ENCODE measurements at regions not wholly inside any gene's neighbourhood (a gene's known extent, or its start where the extent isn't known, plus 50 kb on each side); places are given as distances from the start of the nearest gene placed in this dataset.

GRCh38 chr7:46368871-46369270 lies 447.8 kb upstream of the IGFBP3 start:
- Mint-ChIP-seq H3K4me3 (no peak overlapping the region), H3K27me3 (no peaks in the 10 kb centered on the region), H3K9me3 (peaks cover 0 to 4% (median 0%) of the 10 kb centered on the region in 3 donors), H3K36me3 (no peaks in the 10 kb centered on the region), H3K27ac (no peak overlapping the region), H3K4me1 (no peaks in the 10 kb centered on the region)
- H3K27me3 ChIP-seq (replicated peaks in 1 of 2; ENCODE audit: control insufficient read depth in 2 of 2, extremely low read depth in 1 of 2, insufficient read depth in 2 of 2, low read length in 1 of 2): no peaks in the 10 kb centered on the region
- CTCF ChIA-PET: interaction anchor here in 1 of 2 donors (0.6 kb wide), 1 partner anchor 446 kb away, joined by 3 read pairs; no protein-coding TSS in a partner anchor
- POLR2A ChIA-PET: no interaction called here
- WGBS (ENCODE audit: insufficient coverage): no CpG with 5 or more reads among the region's 1 CpG
- no peak overlapping the region for H3K27ac ChIP-seq (ENCODE audit: low read length)
- ATAC-seq (replicated peaks in 1 of 4): no peak
- no peaks in the 10 kb centered on the region for H3K36me3 ChIP-seq (ENCODE audit: control insufficient read depth in 2 of 2, extremely low read depth in 1 of 2, insufficient read depth in 1 of 2, low read length in 1 of 2)
- no peak for DNase-seq
- H3K4me3 ChIP-seq (ENCODE audit: control insufficient read depth in 1 of 2, extremely low read depth in 1 of 2, low read length in 1 of 2): no peak overlapping the region
- no peaks in the 10 kb centered on the region for H3K4me1 ChIP-seq (ENCODE audit: control insufficient read depth in 1 of 2, extremely low read depth in 1 of 2, insufficient read depth in 2 of 2, low read length in 2 of 2)
- H3K9me3 ChIP-seq: no peaks in the 10 kb centered on the region

- Histone ChIP-seq H3K36me3 (ENCODE audit: control insufficient read depth in 2 of 2, extremely low read depth in 1 of 2, insufficient read depth in 1 of 2, low read length in 1 of 2) (no peaks in the 10 kb centered on the region), H3K9me3 (no peaks in the 10 kb centered on the region), H3K27me3 (replicated peaks in 1 of 2; ENCODE audit: control insufficient read depth in 2 of 2, extremely low read depth in 1 of 2, insufficient read depth in 2 of 2, low read length in 1 of 2) (no peaks in the 10 kb centered on the region), H3K27ac (ENCODE audit: low read length) (no peak overlapping the region), H3K4me3 (ENCODE audit: control insufficient read depth in 1 of 2, extremely low read depth in 1 of 2, low read length in 1 of 2) (no peak overlapping the region), H3K4me1 (ENCODE audit: control insufficient read depth in 1 of 2, extremely low read depth in 1 of 2, insufficient read depth in 2 of 2, low read length in 2 of 2) (no peaks in the 10 kb centered on the region)
- Mint-ChIP-seq H3K4me1 (no peaks in the 10 kb centered on the region), H3K9me3 (peaks cover 0 to 4% (median 4%) of the 10 kb centered on the region in 3 donors), H3K4me3 (no peak overlapping the region), H3K27ac (no peak overlapping the region), H3K27me3 (no peaks in the 10 kb centered on the region), H3K36me3 (no peaks in the 10 kb centered on the region)
- CTCF ChIA-PET: no interaction called here
- POLR2A ChIA-PET: no interaction called here
- no peak for DNase-seq
- no peak for ATAC-seq (replicated peaks in 1 of 4)
- WGBS (ENCODE audit: insufficient coverage): no CpG with 5 or more reads among the region's 1 CpG
Measured at GRCh38 chr7:46366526-46366925, 445.5 kb upstream of the IGFBP3 start.

GRCh38 chr7:46363688-46364087 lies 442.6 kb upstream of the IGFBP3 start:
- Histone ChIP-seq H3K4me3 (ENCODE audit: control insufficient read depth in 1 of 2, extremely low read depth in 1 of 2, low read length in 1 of 2) (no peak overlapping the region), H3K36me3 (ENCODE audit: control insufficient read depth in 2 of 2, extremely low read depth in 1 of 2, insufficient read depth in 1 of 2, low read length in 1 of 2) (no peaks in the 10 kb centered on the region), H3K4me1 (ENCODE audit: control insufficient read depth in 1 of 2, extremely low read depth in 1 of 2, insufficient read depth in 2 of 2, low read length in 2 of 2) (no peaks in the 10 kb centered on the region), H3K27ac (ENCODE audit: low read length) (no peak overlapping the region), H3K9me3 (no peaks in the 10 kb centered on the region), H3K27me3 (replicated peaks in 1 of 2; ENCODE audit: control insufficient read depth in 2 of 2, extremely low read depth in 1 of 2, insufficient read depth in 2 of 2, low read length in 1 of 2) (no peaks in the 10 kb centered on the region)
- Mint-ChIP-seq H3K27me3 (no peaks in the 10 kb centered on the region), H3K27ac (no peak overlapping the region), H3K36me3 (no peaks in the 10 kb centered on the region), H3K4me3 (no peak overlapping the region), H3K9me3 (peaks cover 0 to 6% (median 4%) of the 10 kb centered on the region in 3 donors), H3K4me1 (no peaks in the 10 kb centered on the region)
- DNase-seq (no peak), ATAC-seq (replicated peaks in 1 of 4) (no peak)
- WGBS (ENCODE audit: insufficient coverage): 100% methylated on average over 1 of the region's 1 CpG
- ChIA-PET POLR2A (no interaction called here), CTCF (no interaction called here)

GRCh38 chr7:46360811-46361210 lies 439.7 kb upstream of the IGFBP3 start:
- no peak overlapping the region for H3K4me3 Mint-ChIP-seq
- WGBS (ENCODE audit: insufficient coverage): 38% methylated on average over 1 of the region's 2 CpGs
- peaks cover 0 to 6% (median 4%) of the 10 kb centered on the region in 3 donors for H3K9me3 Mint-ChIP-seq
- H3K27ac Mint-ChIP-seq: no peak overlapping the region
- no peaks in the 10 kb centered on the region for H3K27me3 Mint-ChIP-seq
- ChIA-PET POLR2A (no interaction called here), CTCF (no interaction called here)
- no peaks in the 10 kb centered on the region for H3K27me3 ChIP-seq (replicated peaks in 1 of 2; ENCODE audit: control insufficient read depth in 2 of 2, extremely low read depth in 1 of 2, insufficient read depth in 2 of 2, low read length in 1 of 2)
- ATAC-seq (replicated peaks in 1 of 4) (no peak), DNase-seq (no peak)
- H3K27ac ChIP-seq (ENCODE audit: low read length): no peak overlapping the region
- H3K4me3 ChIP-seq (ENCODE audit: control insufficient read depth in 1 of 2, extremely low read depth in 1 of 2, low read length in 1 of 2): no peak overlapping the region
- no peaks in the 10 kb centered on the region for H3K4me1 ChIP-seq (ENCODE audit: control insufficient read depth in 1 of 2, extremely low read depth in 1 of 2, insufficient read depth in 2 of 2, low read length in 2 of 2)
- H3K9me3 ChIP-seq: no peaks in the 10 kb centered on the region
- H3K36me3 Mint-ChIP-seq: no peaks in the 10 kb centered on the region
- no peaks in the 10 kb centered on the region for H3K4me1 Mint-ChIP-seq
- H3K36me3 ChIP-seq (ENCODE audit: control insufficient read depth in 2 of 2, extremely low read depth in 1 of 2, insufficient read depth in 1 of 2, low read length in 1 of 2): no peaks in the 10 kb centered on the region

- 69% methylated on average over 3 of the region's 3 CpGs for WGBS (ENCODE audit: insufficient coverage)
Measured at GRCh38 chr7:46360296-46360695, 439.2 kb upstream of the IGFBP3 start.

GRCh38 chr7:46357851-46358250 lies 436.8 kb upstream of the IGFBP3 start:
- H3K9me3 Mint-ChIP-seq: peaks cover 0 to 6% (median 0%) of the 10 kb centered on the region in 3 donors
- H3K4me3 Mint-ChIP-seq: no peak overlapping the region
- H3K27me3 Mint-ChIP-seq: peaks cover 0 to 3% of the 10 kb centered on the region in 2 donors
- no peaks in the 10 kb centered on the region for H3K36me3 Mint-ChIP-seq
- H3K4me3 ChIP-seq (ENCODE audit: control insufficient read depth in 1 of 2, extremely low read depth in 1 of 2, low read length in 1 of 2): no peak overlapping the region
- H3K27ac Mint-ChIP-seq: no peak overlapping the region
- H3K27ac ChIP-seq (ENCODE audit: low read length): no peak overlapping the region
- H3K4me1 ChIP-seq (ENCODE audit: control insufficient read depth in 1 of 2, extremely low read depth in 1 of 2, insufficient read depth in 2 of 2, low read length in 2 of 2): no peaks in the 10 kb centered on the region
- ATAC-seq (replicated peaks in 1 of 4) (no peak), DNase-seq (no peak)
- no peaks in the 10 kb centered on the region for H3K4me1 Mint-ChIP-seq
- no peaks in the 10 kb centered on the region for H3K9me3 ChIP-seq
- whole genome bisulfite sequencing (ENCODE audit: insufficient coverage): 85% methylated on average over 1 of the region's 5 CpGs
- H3K36me3 ChIP-seq (ENCODE audit: control insufficient read depth in 2 of 2, extremely low read depth in 1 of 2, insufficient read depth in 1 of 2, low read length in 1 of 2): no peaks in the 10 kb centered on the region
- peaks cover 0 to 4% of the 10 kb centered on the region in 2 experiments for H3K27me3 ChIP-seq (replicated peaks in 1 of 2; ENCODE audit: control insufficient read depth in 2 of 2, extremely low read depth in 1 of 2, insufficient read depth in 2 of 2, low read length in 1 of 2)
- CTCF ChIA-PET: no interaction called here
- POLR2A ChIA-PET: no interaction called here

More at GRCh38 chr7:46360296-46360695, 439.2 kb upstream of the IGFBP3 start:
- no peak for ATAC-seq (replicated peaks in 1 of 4)
- Histone ChIP-seq H3K4me3 (ENCODE audit: control insufficient read depth in 1 of 2, extremely low read depth in 1 of 2, low read length in 1 of 2) (no peak overlapping the region), H3K4me1 (ENCODE audit: control insufficient read depth in 1 of 2, extremely low read depth in 1 of 2, insufficient read depth in 2 of 2, low read length in 2 of 2) (no peaks in the 10 kb centered on the region), H3K9me3 (no peaks in the 10 kb centered on the region), H3K36me3 (ENCODE audit: control insufficient read depth in 2 of 2, extremely low read depth in 1 of 2, insufficient read depth in 1 of 2, low read length in 1 of 2) (no peaks in the 10 kb centered on the region), H3K27ac (ENCODE audit: low read length) (no peak overlapping the region), H3K27me3 (replicated peaks in 1 of 2; ENCODE audit: control insufficient read depth in 2 of 2, extremely low read depth in 1 of 2, insufficient read depth in 2 of 2, low read length in 1 of 2) (no peaks in the 10 kb centered on the region)
- Mint-ChIP-seq H3K27me3 (no peaks in the 10 kb centered on the region), H3K27ac (no peak overlapping the region), H3K36me3 (no peaks in the 10 kb centered on the region), H3K9me3 (peaks cover 0 to 6% (median 4%) of the 10 kb centered on the region in 3 donors), H3K4me1 (no peaks in the 10 kb centered on the region), H3K4me3 (no peak overlapping the region)
- ChIA-PET CTCF (no interaction called here), POLR2A (no interaction called here)
- no peak for DNase-seq

GRCh38 chr7:46357290-46357689 lies 436.2 kb upstream of the IGFBP3 start:
- Histone ChIP-seq H3K4me1 (ENCODE audit: control insufficient read depth in 1 of 2, extremely low read depth in 1 of 2, insufficient read depth in 2 of 2, low read length in 2 of 2) (no peaks in the 10 kb centered on the region), H3K27me3 (replicated peaks in 1 of 2; ENCODE audit: control insufficient read depth in 2 of 2, extremely low read depth in 1 of 2, insufficient read depth in 2 of 2, low read length in 1 of 2) (peaks cover 0 to 4% of the 10 kb centered on the region in 2 experiments), H3K27ac (ENCODE audit: low read length) (no peak overlapping the region), H3K36me3 (ENCODE audit: control insufficient read depth in 2 of 2, extremely low read depth in 1 of 2, insufficient read depth in 1 of 2, low read length in 1 of 2) (no peaks in the 10 kb centered on the region), H3K4me3 (ENCODE audit: control insufficient read depth in 1 of 2, extremely low read depth in 1 of 2, low read length in 1 of 2) (no peak overlapping the region), H3K9me3 (no peaks in the 10 kb centered on the region)
- WGBS (ENCODE audit: insufficient coverage): no CpG with 5 or more reads among the region's 2 CpGs
- Mint-ChIP-seq H3K4me1 (no peaks in the 10 kb centered on the region), H3K36me3 (no peaks in the 10 kb centered on the region), H3K9me3 (peaks cover 0 to 6% (median 0%) of the 10 kb centered on the region in 3 donors), H3K4me3 (no peak overlapping the region), H3K27me3 (peaks cover 0 to 3% of the 10 kb centered on the region in 2 donors), H3K27ac (no peak overlapping the region)
- DNase-seq: no peak
- ChIA-PET POLR2A (no interaction called here), CTCF (interaction anchor here in 1 of 2 donors (0.7 kb wide), 1 partner anchor 13 kb away, joined by 3 read pairs; no protein-coding TSS in a partner anchor)
- no peak for ATAC-seq (replicated peaks in 1 of 4)

Data from T-cell (primary cell).